ENCODE measurements at regions not wholly inside any gene's neighbourhood (a gene's known extent, or its start where the extent isn't known, plus 50 kb on each side); places are given as distances from the start of the nearest gene placed in this dataset.
"Not testable (repeated sequence)": the region's sequence is repeated elsewhere in the genome, so short reads cannot be mapped to it uniquely, and the experiment has no call there.

DNA sequence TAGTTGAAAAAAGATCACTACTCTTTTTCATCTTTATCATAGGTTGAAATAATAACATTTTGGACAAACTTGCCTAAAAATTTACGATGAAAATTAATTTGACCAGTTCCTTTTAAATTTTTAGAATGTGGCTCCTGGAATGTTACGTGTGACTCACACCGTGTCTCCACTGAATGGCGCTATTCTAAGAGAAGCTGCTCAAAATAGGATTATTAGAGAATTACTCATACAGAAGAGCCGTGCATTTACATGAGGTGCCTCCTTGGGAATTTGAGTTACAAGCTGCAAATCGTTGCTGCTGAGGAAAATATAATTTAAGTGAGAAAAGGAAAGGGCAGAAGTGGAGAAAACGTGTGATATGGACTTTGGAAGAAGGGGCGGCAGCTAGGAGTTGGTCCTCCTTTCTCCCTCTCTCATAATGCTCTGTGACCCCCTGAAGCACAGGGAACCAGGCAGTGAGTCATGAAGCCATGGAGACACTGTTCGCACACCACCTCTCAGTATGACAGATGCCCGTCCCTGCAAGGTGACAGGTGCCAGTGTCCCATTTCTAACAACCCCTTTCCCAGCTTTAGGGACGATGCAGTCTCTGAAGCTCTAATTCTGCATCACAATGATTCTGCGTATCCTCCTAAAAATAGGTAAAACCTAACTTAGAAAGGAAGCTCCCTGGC, 323.2 kb upstream of the COBL start:
- DNase-seq, result no peak

DNA sequence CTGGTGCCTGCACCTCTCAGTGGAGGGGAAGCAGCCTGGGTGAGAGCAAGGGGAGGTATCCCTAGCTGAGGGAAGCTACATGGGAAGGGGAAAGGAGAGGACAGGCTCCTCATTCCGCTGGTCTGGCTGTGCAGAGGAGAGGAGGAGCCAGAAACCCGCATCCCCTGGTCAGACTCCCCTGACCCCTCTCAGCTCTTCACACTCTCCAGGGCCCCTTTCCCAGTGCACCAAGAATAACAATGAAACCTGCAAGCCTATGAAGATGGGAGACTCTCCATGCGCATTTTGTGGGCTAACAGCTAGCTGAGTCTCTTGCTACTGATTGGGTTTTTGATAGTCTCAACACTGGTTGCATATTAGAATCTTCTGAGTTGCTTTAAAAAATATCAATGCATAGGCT, 319.9 kb upstream of the COBL start:
- no peak for DNase-seq

DNA sequence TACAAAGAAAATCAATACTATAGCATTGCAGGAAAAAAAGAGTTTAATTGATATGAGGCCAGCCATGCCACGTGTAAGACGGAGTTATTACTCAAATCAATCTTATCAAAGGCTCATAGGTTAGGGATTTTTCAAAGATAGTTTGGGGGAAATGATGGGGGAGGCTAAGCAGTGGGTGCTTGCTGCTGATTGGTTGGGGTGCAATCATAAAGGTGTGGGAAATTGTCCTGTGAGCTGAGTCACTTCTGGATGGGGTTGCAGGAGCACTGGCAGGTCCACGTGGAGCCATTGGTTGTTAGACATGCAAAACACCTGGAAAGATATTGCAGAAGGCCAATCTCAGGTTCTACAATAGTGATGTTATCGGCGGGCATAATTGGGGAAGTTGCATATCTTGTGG, 319.2 kb upstream of the COBL start:
- no peak for DNase-seq

DNA sequence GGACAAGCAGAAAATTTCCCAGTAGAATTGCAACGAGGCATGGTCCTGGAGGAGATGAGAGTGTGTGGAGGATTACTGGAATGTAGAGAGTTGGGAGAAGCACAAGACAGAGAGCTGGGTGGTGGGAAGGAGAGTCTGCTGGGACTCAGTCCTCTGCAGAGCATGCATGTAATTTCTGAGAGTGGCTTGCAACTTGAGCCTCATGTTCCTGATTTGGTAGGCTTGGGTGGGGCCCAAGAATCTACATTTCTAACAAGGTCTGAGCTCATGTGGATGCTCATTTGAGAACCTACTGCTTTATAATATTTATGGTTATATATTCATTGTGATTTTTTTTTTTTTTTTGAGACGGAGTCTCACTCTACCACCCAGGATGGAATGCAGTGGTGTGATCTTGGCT, 317.9 kb upstream of the COBL start:
- DNase-seq, result no peak

DNA sequence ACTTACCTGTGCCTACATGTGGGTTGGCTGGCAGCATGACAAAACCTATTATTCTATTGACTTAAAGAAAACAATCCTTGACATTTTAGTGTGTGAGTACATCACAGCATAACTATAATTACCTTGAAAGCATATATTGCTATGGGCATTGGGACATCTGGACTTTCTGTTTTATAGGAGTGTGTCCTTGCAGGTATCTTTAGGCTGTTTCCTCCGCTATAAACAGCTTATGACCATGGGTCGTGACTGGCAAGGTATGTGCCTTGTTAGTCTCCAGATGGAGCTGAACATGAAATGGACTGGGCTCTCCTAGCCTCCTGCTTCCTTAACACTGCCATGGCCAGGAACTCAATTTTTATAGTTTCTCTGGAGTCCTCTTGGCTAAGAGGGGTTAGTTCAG, 317.4 kb upstream of the COBL start:
- DNase-seq, result no peak

DNA sequence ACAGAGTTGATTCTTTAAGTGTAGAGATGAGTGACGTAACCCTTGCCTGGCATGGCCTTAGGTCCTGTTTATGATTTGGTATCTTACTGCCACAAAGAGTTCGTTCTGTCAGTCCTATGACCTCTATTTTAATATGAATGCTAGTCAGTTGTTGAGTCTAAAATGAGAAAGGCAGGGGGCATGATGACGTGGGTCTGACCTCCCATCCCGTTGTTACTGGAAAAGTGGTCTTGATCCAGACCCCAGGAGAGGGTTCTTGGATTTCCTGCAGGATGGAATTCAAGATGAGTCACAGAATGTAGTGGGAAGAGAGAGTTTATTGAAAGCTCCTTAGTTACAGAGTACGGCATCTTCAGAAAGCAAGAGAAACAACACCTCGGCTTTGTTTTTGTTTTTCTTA, 317.0 kb upstream of the COBL start:
- no peak for DNase-seq

DNA sequence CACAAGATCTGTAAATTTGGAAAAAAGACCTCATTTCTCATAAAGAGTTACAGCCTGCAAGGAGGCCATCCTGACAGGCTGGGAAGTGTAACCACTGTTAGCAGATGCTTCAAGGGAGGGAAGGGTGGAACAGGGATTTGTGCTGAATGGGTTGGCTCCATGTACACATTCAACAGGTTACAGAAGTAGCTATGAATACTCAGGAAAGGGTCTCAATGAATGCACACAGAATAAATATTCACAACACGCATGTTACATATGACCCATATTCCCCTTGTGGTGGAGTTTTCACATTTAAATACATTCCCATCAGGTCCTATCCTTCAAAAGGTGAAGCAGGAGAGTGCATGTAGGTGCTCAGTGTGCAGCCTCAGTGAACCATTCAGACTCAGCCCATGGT, 316.4 kb upstream of the COBL start:
- no peak for DNase-seq

DNA sequence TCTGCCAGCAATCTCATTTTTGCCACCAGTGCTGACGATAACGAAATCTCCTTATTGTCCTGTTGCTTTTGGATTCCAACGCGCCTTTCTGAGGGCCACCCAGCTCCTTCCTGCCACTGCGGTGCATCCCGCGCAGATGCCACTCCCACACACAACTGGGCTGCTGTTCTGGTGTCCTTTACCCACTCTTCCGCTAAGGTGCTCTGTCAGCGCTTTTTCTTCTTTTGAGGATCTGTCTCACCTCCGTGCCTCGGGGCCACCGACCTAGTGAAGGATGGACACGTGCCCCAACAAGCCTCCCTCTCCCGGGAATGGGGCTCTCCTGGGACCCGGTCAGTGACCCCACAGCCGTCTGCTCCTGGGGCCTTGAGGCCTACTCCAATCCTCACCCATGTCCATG, 314.3 kb upstream of the COBL start:
- DNase-seq, result no peak

DNA sequence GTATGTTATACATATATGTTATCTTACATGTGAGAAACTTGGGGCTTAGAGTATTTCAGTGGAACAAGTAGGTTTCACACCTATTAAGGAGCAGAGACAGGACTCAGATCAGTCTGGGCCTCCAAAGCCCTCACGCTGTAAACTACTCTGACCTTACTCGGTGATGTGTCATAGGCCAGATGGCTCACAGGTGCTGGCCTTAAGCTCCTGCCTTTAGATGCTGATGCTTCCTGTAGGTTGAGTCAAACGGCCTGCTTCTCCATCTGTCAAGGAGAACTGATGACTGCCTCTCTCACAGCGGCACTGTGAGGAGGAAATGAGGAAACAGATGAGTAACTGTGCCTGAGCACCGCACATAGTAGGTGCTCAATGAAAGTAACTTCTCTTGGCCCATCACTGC, 312.6 kb upstream of the COBL start:
- DNase-seq, result no peak

DNA sequence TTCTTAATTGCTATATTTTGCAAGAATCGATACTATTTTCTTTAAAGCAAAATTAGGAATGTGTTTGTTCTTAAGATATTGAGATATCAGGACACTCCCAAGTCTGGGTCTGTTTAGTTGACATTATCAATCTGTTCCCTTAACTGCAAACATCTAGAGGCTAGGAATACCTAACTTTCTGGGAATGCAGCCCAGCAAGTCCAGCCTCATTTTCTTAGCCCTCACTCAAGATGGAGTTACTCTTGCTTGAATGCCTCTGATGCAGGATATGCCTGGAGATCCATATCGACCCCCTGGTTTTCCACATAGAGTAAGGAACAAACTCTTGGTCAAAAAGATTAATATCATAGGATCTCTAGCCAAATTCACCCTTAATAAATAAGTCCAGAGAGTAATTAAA, 305.3 kb upstream of the COBL start:
- no peak for DNase-seq

DNA sequence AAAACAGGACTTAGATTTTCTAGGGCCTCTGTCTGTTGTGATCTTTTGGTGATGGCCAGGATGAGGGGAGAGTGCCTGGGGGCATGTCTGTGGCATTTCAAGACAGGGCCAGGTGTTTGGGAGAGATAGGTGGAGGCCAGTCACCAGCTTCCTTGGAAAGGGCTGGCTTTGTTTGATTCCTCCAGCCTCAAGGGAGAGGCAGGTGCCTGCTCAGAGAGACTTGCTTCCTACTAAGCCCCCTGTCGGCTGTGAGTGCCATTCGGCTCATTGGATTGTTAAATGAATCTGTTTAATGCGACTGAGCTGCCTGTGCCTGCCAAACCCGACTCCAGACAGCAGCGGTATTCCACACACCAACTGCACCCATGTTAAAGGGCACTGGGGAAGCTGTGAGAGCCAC, 304.1 kb upstream of the COBL start:
- DNase-seq, result no peak

DNA sequence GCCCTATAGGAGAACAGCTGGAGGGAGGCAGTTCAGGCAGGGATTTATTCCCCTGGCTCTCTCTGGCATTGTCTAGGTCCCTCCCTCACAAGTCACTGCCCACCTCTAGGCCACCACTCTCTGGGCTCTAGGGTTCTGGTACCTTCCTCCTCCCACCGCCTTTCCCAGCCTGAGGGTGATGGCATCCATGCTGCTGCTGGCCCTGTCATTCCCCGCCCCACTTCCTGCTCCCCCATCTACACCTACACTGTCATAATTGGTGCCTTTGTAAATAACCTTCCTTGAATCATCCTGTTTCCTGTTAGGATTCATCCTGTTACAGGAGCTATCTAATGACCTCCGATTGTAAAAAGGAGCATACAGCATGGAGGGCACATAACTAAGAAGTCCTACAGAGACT, 303.3 kb upstream of the COBL start:
- DNase-seq, result no peak

DNA sequence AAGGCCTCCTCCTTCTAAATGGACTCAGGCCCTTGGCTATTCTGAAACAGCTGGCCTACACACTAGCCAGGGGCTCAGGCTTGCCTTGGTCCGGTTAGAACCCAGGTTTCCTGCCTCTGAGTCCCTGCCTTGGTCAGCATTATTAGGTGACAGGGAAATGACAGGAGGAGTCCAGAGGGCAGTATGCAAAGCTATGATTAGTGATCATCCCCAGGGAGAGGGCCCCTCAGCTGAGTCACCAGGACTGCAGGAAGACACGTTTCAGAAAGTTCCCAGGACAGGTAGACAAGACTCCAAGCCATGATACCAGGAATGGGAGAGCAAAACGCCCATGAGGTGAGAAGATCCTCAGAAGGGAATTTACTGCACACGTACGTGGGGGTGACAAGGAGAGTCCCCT, 301.1 kb upstream of the COBL start:
- no peak for DNase-seq

DNA sequence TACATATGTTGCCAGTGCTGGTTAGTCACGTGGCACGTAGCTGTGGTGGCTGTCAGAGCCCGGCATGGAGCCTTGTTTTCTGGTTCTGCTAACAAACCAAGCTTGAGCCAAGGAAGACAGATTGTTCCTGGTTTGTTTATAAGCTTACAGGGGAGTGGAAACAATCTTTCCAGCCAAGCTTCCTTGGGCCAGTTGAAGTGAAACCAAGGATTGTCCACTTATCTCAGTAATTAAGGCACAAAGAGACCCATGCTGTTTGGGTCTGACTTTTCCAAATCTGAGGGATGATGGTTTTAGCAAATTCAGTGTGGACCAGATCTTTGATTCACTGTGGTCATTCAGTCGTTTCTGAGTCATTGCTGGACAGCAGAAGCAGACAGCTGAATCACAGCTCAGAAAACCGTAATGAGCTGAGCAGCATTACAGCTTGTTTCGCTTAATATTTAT, 297.3 kb upstream of the COBL start:
- DNase-seq, result no peak

DNA sequence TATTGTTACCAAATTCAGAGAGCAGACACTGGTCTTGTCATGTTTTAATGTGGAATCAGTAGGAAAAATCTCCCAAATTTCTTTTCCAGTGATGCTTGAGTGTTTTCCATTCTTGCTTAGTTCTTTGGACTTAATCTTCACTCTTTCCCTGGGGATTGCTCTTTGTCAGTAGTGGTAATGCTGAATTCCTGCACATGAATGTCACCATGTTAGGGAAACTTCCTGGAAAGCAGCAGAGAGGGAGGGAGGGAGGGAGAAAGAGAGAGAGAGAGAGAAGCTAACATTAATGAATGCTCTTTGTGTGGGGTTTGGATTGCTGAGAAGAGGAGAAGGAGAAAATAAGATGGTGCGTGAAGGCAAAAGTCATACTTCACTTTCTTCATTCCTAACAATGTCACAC, 295.3 kb upstream of the COBL start:
- no peak for DNase-seq

DNA sequence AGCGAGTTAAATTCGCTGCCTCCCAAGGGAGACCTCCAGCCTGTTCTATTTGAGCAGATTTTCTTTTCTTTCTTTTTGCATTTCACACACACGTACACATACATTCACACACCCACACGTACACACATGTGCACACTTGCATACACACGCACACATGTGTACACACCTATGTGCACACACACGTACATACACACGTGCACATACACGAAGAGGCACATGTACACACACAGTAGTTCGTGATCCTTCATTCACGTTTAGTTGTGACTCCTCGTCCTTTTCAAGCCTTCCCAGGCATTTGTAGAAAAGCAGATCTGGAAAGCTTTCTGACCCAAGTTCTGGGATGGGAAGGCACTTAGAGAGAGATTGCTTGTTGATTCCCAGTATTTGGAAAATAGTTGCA, 290.8 kb upstream of the COBL start:
- DNase-seq, result no peak

DNA sequence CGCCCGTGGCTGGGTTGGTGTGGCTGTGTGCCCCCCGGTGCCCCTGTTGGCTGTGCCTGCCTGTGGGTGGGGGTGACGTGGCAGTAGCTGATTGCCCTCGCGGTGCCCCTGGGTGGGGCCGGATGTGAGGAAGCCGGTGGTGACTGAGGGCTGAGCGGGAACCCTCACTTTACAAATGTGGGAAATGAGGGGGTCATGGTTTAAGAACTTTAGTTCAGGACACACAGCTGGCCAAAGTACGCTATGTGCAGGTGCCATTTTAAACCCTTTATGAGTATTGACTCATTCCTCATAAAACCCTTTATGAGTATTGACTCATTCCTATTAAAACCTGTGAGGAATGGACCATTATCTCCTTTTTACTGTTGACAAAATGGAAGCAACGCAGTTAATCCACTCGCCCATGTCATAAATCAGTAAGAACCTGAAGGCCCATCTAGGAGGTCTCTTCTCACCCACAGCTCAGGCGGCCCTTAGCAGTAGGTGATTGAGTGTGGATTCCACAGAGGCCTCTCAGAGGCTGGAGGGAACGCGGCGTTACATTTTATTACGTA, 290.1 kb upstream of the COBL start:
- DNase-seq, result no peak

DNA sequence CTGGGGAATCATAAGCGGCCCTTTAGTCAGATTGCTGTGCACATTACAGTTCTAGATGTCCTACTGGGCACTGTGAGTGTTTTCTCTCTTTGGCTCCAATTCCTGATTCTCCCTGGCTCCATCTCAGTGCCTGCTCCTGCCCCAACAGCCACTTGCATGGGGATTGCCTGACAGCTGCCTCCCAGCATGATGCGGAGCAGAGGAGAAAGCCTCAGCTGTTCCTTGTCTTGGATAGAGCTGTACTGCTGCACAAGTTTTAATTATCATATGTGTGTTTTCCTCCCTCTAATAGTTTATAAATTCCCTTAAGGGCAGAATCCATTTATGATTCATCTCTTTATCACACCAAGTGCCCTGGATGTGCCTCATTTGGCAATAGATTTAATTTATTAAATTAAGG, 285.8 kb upstream of the COBL start:
- no peak for DNase-seq

DNA sequence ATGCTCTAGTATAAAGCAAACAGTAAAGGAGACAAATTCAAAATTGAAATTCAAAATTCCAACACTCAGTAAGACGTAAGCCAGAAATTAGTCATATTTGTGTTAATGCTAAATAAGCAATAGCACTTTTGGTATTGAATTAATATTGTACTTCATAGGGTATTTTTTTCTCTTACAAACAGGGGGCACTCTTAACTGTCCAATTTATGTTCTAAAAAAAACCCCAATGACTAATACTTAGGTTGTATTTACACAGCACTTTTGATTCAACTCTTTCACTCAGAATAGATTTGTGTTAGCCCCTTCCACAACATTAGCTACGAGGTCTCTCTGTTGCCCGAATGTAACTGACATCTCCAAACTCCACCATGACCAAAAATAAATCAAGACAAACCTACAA, 284.9 kb upstream of the COBL start:
- DNase-seq, result no peak

DNA sequence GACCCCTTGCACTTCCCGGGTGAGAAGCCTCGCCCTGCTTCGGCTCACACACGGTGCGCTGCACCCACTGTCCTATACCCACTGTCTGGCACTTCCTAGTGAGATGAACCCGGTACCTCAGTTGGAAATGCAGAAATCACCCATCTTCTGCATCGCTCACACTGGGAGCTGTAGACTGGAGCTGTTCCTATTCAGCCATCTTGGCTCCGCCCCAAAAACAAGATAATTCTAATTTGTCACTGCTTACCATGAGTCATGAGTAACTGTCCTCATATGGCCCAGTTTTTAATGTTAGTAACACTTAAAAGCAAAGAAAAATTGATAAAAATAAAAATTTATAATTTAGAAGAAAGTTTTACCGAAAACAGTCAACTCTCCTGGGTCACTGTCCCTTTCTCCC, 283.3 kb upstream of the COBL start:
- DNase-seq, result not testable (repeated sequence)

DNA sequence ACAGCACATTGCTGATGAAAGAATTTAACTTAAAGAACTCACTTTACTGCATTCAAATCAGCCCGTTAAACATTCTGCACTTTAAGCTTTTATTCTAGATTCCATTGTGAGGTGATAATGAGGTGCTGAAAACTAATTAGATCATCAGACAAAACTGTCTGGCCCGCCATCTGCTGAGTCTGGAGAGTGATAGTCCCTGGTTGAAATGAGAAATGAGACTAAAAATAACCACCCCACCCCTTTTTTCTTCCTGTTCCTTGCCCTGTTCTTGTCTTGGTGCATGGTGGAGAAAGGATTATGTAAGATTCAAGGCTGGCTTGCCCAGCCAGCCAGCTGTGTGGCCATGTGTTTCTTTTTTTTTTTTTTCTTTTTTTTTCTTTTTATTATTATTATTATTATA, 277.0 kb upstream of the COBL start:
- no peak for DNase-seq

DNA sequence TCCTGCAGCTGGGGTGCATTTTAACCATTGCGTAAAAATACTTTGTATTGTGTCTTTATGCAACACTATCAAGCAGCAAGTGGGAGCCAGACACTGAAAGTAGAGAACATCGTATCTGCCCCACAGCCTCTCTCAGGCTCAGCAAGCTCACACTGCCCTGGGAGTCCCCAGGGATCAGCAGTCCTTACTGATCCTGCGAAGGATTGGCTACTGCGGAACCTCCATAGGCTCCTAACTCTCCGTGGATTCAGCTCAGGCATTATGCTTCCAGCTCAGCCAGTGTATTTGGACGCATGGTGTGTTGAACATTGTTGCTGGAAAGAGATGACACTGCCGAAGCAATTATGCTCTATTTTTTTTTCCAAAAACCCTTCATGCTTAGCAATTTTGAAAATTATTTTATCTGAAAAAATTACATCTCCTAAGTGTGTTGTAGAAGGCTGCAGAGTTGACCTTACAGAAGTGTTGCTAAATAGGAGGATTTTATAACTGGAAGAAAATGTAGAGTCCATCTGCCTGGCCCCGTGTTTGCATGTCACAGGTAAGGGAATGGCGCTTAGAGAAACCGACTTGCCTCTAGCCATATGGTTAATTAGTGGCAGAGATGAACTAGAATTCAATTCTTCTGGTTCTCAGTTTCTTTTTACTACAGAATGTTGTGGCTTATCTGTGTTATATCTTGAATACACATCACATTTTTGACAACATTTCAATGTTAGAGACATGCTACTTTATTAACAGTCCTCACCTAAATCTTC, 276.4 kb upstream of the COBL start:
- DNase-seq, result no peak

DNA sequence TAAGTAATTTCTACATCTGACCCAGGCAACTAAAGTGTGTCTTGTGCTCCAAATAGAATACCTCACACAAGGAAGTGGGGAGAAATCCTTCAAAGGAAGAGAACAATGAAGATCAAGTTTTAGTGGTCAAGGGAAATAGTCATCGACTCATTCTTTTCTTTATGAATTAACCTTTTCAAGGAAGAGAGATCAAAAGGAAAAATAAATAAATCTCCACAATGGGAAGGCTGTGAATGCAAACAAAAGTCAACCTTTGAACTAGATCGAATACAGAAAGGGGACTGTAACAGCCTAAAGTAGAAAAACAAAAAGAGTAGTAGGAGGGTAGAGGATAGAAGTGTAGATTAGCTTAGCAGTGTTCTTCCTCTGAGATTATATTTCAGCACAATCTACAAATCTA, 274.6 kb upstream of the COBL start:
- no peak for DNase-seq

DNA sequence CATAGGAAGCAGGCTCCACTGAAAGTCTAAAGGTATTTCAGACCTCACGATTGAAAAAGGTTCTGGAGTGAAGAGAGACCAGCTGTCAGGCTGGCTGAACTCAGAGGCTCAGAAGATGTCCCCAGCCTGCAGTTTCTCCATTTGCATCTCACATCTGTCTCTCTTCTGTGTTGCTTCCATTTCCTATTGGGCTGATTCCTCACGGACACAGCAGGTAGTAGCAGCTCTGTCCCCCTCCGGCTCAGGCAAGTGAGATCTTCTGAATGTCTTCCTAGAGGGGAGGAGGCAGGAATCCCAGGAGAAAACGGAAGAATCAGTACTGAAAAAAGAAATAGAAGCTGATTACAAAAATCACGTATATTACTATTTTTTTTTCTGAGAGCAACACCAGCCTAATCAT, 274.1 kb upstream of the COBL start:
- no peak for DNase-seq

DNA sequence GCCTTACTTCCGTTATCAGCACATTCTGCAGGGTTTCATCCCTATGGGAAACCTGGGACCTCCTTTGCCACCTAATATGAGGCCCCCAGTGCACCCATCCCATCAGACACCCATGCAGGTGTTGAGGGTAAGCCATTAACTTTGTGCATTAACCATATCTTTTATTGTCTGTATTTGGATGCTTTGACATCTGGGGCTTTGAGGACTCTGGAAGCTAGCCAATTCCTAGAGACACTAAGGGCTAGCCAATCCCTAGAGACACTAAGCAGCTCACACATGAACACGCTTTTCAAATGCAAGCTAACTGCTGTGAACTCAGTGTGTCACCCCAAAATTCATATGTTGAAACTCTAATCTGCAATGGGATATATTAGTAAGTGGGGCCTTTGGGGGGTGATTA, 272.5 kb upstream of the COBL start:
- no peak for DNase-seq
